ENCODE measurements at regions not wholly inside any gene's neighbourhood (a gene's known extent, or its start where the extent isn't known, plus 50 kb on each side); places are given as distances from the start of the nearest gene placed in this dataset.

DNA sequence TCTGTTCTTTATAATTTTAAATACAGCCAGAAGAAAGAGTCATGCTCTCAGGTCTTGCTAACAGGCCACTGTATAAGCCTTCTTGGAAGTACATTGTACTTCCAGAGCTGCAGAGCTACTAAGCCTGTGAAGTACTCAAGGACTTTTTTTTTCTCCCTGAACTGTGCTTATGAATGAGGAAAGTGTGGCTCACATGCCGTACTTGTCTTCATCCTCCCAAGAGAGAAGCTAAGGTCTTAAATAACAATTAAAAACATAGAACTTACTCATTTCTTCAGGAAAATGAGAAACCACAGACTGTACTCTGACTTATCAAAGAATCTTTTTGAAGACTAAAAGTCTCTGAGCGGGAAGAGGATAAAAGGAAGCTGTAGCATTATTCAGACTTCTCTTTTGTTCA lies 218.3 kb downstream of the HTR1B start:
- TF ChIP-seq CTCF (IDR thresholded peaks at IDR 0.05; ENCODE audit: poor library complexity) = no peak
- no peak for TF ChIP-seq EZH2phosphoT487 (IDR thresholded peaks at IDR 0.05; ENCODE audit: low read depth, severe bottlenecking, unreplicated experiment)

All from hepatocyte (in vitro differentiated cells).